GM12878 (cell line): ENCODE measurements at regions not wholly inside any gene's neighbourhood (a gene's known extent, or its start where the extent isn't known, plus 50 kb on each side); places are given as distances from the start of the nearest gene placed in this dataset.

Source experiments
- ESRRA ChIP-seq: IDR thresholded peaks from 2 replicates; pipeline ENCODE4 v1.6.1; 2012; ENCODE audit warnings: mild to moderate bottlenecking, low read length, improper control_type of control experiment
- HCFC1 ChIP-seq: fragments of 150-350 bp; IDR thresholded peaks from 2 replicates; pipeline ENCODE4 v1.6.1; 2014; ENCODE audit warnings: low read length
- HDAC6 ChIP-seq: fragments of 200-600 bp; sonication (generic); IDR thresholded peaks from one replicate; pipeline ENCODE4 v1.8.0; 2017; ENCODE audit warnings: antibody characterized with exemption; ENCODE audit not compliant: unreplicated experiment
- MYC ChIP-seq: IDR thresholded peaks from 2 replicates; pipeline ENCODE4 v1.6.1; 2011; ENCODE audit warnings: mild to moderate bottlenecking, low read length, moderate library complexity, inconsistent platforms; ENCODE audit not compliant: insufficient read depth, insufficient replicate concordance, insufficient read length, severe bottlenecking
- NR2F1 ChIP-seq: fragments of 450-650 bp; conservative IDR thresholded peaks from 2 replicates; pipeline ENCODE4 v1.6.1; 2017; ENCODE audit warnings: mild to moderate bottlenecking
- POLR2A ChIP-seq: IDR thresholded peaks from 2 replicates; pipeline ENCODE4 v1.6.1; 2011; ENCODE audit warnings: low read depth, mild to moderate bottlenecking, low read length
- POLR2AphosphoS5 ChIP-seq: IDR thresholded peaks from 2 replicates; pipeline ENCODE4 v1.6.1; 2011; ENCODE audit warnings: mild to moderate bottlenecking, low read length, inconsistent platforms
- RCOR1 ChIP-seq: conservative IDR thresholded peaks from 2 replicates; pipeline ENCODE4 v1.6.1; 2012; ENCODE audit warnings: low read depth, low read length, improper control_type of control experiment
- TF ChIP-seq, protein P1 (sequence below): fragments of 450-650 bp; IDR thresholded peaks from 2 replicates; pipeline ENCODE4 v1.6.1; 2017; ENCODE audit warnings: mild to moderate bottlenecking
- TF ChIP-seq, protein P2 (sequence below), 3 experiments: IDR thresholded peaks in 2 of 3; conservative IDR thresholded peaks in 1 of 3; 2 replicates each; pipeline ENCODE4 v1.5.1; 2011; ENCODE audit warnings: low read depth in 3 of 3, low read length in 3 of 3, mild to moderate bottlenecking in 3 of 3, control low read depth in 2 of 3, moderate library complexity in 2 of 3, inconsistent platforms in 1 of 3, mixed read lengths in 1 of 3; ENCODE audit not compliant: control insufficient read depth in 2 of 3, insufficient read depth in 1 of 3; ENCODE audit errors: extremely low read depth in 1 of 3

DNA sequence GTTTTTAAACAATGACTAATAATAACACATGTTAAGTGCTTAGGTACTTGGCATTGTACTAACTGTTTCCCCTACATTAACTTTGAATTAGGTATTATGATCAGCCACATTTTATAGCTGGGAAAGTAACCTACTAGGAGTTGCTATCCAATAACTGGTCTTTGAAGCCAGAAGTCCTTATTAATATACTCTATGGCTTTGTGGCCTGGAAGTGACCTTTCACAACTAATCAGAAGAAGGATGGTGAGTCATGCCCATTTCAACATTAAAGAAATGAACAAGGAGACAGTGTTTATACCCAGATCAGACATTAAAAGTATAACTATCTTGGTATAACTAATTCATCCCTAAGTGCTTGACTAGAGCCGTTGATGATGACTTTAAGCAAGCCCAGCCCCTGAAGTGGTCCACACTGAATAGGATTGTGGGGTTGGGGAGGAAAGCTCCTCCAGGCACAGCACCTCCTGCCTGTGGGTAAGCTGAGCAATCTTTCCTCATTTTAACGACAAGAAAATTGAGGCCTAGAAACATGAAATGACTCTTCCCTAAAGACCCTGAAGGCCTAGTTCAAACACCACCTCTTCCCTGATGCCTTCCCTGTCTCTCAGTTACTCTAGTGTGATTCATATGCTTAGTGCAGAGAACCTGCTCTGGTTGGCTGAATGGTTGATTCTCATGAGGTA, 71.6 kb upstream of the RFX8 start:
- TF ChIP-seq ESRRA (no peak), NR2F1 (no peak), POLR2AphosphoS5 (no peak), RCOR1 (no peak), HCFC1 (no peak), HDAC6 (no peak), MYC (no peak), POLR2A (no peak)
- TF ChIP-seq, protein P1, sequence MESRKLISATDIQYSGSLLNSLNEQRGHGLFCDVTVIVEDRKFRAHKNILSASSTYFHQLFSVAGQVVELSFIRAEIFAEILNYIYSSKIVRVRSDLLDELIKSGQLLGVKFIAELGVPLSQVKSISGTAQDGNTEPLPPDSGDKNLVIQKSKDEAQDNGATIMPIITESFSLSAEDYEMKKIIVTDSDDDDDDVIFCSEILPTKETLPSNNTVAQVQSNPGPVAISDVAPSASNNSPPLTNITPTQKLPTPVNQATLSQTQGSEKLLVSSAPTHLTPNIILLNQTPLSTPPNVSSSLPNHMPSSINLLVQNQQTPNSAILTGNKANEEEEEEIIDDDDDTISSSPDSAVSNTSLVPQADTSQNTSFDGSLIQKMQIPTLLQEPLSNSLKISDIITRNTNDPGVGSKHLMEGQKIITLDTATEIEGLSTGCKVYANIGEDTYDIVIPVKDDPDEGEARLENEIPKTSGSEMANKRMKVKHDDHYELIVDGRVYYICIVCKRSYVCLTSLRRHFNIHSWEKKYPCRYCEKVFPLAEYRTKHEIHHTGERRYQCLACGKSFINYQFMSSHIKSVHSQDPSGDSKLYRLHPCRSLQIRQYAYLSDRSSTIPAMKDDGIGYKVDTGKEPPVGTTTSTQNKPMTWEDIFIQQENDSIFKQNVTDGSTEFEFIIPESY: no peak
- TF ChIP-seq, protein P2, sequence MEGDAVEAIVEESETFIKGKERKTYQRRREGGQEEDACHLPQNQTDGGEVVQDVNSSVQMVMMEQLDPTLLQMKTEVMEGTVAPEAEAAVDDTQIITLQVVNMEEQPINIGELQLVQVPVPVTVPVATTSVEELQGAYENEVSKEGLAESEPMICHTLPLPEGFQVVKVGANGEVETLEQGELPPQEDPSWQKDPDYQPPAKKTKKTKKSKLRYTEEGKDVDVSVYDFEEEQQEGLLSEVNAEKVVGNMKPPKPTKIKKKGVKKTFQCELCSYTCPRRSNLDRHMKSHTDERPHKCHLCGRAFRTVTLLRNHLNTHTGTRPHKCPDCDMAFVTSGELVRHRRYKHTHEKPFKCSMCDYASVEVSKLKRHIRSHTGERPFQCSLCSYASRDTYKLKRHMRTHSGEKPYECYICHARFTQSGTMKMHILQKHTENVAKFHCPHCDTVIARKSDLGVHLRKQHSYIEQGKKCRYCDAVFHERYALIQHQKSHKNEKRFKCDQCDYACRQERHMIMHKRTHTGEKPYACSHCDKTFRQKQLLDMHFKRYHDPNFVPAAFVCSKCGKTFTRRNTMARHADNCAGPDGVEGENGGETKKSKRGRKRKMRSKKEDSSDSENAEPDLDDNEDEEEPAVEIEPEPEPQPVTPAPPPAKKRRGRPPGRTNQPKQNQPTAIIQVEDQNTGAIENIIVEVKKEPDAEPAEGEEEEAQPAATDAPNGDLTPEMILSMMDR (IDR thresholded peaks at IDR 0.05 in 2 of 3, conservative IDR thresholded peaks at IDR 0.05 in 1 of 3; ENCODE audit: control insufficient read depth in 2 of 3, extremely low read depth in 1 of 3, insufficient read depth in 1 of 3, low read depth in 3 of 3, low read length in 3 of 3): no peak
